Endothelial cell (in vitro differentiated cells): ENCODE measurements at regions not wholly inside any gene's neighbourhood (a gene's known extent, or its start where the extent isn't known, plus 50 kb on each side); places are given as distances from the start of the nearest gene placed in this dataset.

ENCODE experiments used
- DNase-seq: peaks from one replicate; pipeline ENCODE4 v3.0.0; 2021; ENCODE audit warnings: low spot score
- H3K27ac Mint-ChIP-seq: one replicate; pipeline ENCODE4 v1.8.0; 2021; ENCODE audit warnings: mixed read lengths, inconsistent platforms; ENCODE audit not compliant: unreplicated experiment
- H3K27me3 Mint-ChIP-seq: one replicate; pipeline ENCODE4 v1.8.0; 2021; ENCODE audit warnings: mild to moderate bottlenecking, moderate library complexity, mixed read lengths, inconsistent platforms; ENCODE audit not compliant: unreplicated experiment
- H3K36me3 Mint-ChIP-seq: one replicate; pipeline ENCODE4 v1.8.0; 2021; ENCODE audit warnings: mild to moderate bottlenecking, low read depth, mixed read lengths, inconsistent platforms; ENCODE audit not compliant: unreplicated experiment
- H3K4me1 Mint-ChIP-seq: one replicate; pipeline ENCODE4 v1.8.0; 2021; ENCODE audit warnings: mild to moderate bottlenecking, mixed read lengths, inconsistent platforms; ENCODE audit not compliant: unreplicated experiment
- H3K4me3 Mint-ChIP-seq: one replicate; pipeline ENCODE4 v1.8.0; 2021; ENCODE audit warnings: mild to moderate bottlenecking, mixed read lengths, inconsistent platforms; ENCODE audit not compliant: unreplicated experiment
- H3K9me3 Mint-ChIP-seq: one replicate; pipeline ENCODE4 v1.8.0; 2021; ENCODE audit warnings: mixed read lengths, inconsistent platforms; ENCODE audit not compliant: unreplicated experiment
- TF ChIP-seq, protein P1 (sequence below): fragments of 200-600 bp; sonication (generic); IDR thresholded peaks from one replicate; pipeline ENCODE4 v1.5.0; 2021; ENCODE audit warnings: antibody characterized with exemption; ENCODE audit not compliant: unreplicated experiment

DNA sequence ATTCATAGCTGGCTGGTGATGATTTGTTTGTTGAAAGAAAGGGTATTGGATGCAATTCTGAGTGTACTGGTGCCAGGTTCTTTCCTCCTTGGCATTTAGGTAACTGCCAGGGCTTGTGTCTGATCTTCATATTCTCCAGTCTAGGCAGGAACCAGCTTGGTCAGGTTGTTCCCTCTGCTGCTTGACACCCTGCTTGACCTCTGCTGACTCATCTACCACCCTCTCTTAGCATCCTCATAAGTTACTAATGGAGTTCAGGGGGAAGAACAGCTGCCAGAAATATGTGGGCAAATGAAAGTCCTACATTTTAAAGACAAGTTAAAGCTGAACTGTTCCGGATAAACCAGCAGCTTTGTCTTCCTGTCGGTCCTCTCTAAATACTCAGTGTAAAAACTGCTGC lies 116.1 kb upstream of the TNC start:
- no peaks in the 10 kb centered on the region for H3K4me1 Mint-ChIP-seq
- no peaks in the 10 kb centered on the region for H3K36me3 Mint-ChIP-seq
- no peak for DNase-seq
- H3K27ac Mint-ChIP-seq, result no peak overlapping the region
- H3K9me3 Mint-ChIP-seq, result no peaks in the 10 kb centered on the region
- TF ChIP-seq, protein P1, sequence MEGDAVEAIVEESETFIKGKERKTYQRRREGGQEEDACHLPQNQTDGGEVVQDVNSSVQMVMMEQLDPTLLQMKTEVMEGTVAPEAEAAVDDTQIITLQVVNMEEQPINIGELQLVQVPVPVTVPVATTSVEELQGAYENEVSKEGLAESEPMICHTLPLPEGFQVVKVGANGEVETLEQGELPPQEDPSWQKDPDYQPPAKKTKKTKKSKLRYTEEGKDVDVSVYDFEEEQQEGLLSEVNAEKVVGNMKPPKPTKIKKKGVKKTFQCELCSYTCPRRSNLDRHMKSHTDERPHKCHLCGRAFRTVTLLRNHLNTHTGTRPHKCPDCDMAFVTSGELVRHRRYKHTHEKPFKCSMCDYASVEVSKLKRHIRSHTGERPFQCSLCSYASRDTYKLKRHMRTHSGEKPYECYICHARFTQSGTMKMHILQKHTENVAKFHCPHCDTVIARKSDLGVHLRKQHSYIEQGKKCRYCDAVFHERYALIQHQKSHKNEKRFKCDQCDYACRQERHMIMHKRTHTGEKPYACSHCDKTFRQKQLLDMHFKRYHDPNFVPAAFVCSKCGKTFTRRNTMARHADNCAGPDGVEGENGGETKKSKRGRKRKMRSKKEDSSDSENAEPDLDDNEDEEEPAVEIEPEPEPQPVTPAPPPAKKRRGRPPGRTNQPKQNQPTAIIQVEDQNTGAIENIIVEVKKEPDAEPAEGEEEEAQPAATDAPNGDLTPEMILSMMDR, result no peak
- no peak overlapping the region for H3K4me3 Mint-ChIP-seq
- peaks cover 4% of the 10 kb centered on the region for H3K27me3 Mint-ChIP-seq

DNA sequence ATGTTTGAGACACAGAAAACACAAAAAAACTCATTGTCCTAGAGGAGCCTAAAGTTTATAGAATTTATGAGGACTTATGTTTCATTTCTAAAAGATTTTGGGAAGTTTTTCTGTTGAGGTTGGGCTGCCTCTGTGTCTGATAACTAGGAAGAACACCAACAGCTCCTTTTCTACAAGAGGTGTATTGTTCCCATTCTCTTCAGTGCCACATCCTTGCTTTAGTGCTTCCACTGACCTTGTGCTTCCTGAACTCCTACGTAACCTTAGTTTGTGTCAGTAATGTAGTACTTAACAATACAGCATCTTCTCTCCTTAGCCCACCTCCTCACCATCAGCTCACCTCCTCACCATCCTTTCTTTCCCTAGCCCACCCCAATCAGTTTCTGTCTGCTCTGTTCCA lies 117.3 kb upstream of the TNC start:
- H3K36me3 Mint-ChIP-seq, result no peaks in the 10 kb centered on the region
- no peak overlapping the region for H3K4me3 Mint-ChIP-seq
- no peak overlapping the region for H3K27ac Mint-ChIP-seq
- TF ChIP-seq, protein P1, result no peak
- H3K9me3 Mint-ChIP-seq, result no peaks in the 10 kb centered on the region
- H3K27me3 Mint-ChIP-seq, result peaks cover 4% of the 10 kb centered on the region
- H3K4me1 Mint-ChIP-seq, result no peaks in the 10 kb centered on the region
- DNase-seq, result no peak

DNA sequence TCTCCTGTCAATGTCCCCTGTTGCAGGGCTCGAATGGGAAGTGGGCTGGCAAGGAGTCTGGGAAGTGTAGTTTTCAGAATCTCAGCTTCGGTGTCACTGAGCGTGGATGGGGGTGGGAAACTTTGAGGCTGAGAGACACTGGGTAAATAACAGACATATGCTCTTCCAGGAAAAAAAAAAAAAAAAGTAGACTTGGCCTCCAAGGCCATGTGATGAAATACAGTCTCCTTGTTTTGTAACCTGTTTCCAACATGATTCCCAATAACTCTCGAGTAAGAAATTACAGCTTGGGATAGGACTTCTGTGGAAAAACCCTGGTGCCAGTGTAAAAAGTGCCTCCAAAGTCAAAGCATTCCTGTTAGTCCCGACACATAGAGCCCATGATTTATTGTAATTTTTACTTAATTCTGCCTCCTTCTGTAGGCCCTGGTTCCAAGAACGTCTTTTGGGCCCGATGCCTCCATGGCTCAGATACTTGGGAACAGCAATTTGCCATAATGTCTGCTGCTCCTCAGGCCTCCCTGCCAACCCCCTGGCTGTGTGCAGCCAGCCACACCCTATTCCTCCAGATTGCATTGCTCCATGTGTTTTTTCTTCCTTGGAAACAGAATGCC lies 119.5 kb upstream of the TNC start:
- no peak for DNase-seq
- Mint-ChIP-seq H3K36me3 (no peaks in the 10 kb centered on the region), H3K4me3 (no peak overlapping the region), H3K27me3 (peaks cover 1% of the 10 kb centered on the region), H3K27ac (no peak overlapping the region), H3K4me1 (no peaks in the 10 kb centered on the region), H3K9me3 (no peaks in the 10 kb centered on the region)
- TF ChIP-seq, protein P1, result no peak

DNA sequence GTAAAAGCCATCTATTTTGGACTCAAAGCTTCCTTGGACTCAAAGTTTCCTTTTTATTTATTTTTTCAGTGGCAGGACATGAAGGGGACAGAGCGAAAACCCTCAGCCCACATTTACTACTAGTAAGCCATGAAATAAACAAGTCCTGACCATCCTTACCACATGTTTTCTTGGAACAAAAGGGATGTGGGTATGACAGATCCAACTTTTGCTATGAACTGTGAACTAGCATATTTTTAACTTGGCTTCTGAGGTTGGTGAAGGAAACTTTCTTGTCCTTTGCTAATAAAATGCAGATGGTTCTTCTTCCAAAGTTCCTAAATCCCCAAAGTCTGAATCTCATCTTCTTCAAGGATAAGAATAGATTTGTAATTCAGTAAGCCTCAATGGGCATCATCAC lies 122.7 kb upstream of the TNC start:
- H3K4me3 Mint-ChIP-seq, result no peak overlapping the region
- peaks cover under 1% of the 10 kb centered on the region for H3K27me3 Mint-ChIP-seq
- no peak for DNase-seq
- TF ChIP-seq, protein P1, result no peak
- H3K9me3 Mint-ChIP-seq, result no peaks in the 10 kb centered on the region
- H3K27ac Mint-ChIP-seq, result no peak overlapping the region
- H3K36me3 Mint-ChIP-seq, result no peaks in the 10 kb centered on the region
- H3K4me1 Mint-ChIP-seq, result no peaks in the 10 kb centered on the region

- no peaks in the 10 kb centered on the region for H3K4me1 Mint-ChIP-seq
Measured at GRCh38 chr9:115241641-115242040, 123.7 kb upstream of the TNC start.

More at GRCh38 chr9:115241641-115242040, 123.7 kb upstream of the TNC start:
- no peak for DNase-seq
- Mint-ChIP-seq H3K27me3 (no peaks in the 10 kb centered on the region), H3K27ac (no peak overlapping the region), H3K36me3 (no peaks in the 10 kb centered on the region), H3K4me3 (no peak overlapping the region), H3K9me3 (no peaks in the 10 kb centered on the region)
- TF ChIP-seq, protein P1, result no peak
